Muscle of leg (tissue), 3 donors: ENCODE measurements at regions not wholly inside any gene's neighbourhood (a gene's known extent, or its start where the extent isn't known, plus 50 kb on each side); places are given as distances from the start of the nearest gene placed in this dataset.
"Not testable (repeated sequence)": the region's sequence is repeated elsewhere in the genome, so short reads cannot be mapped to it uniquely, and the experiment has no call there.

Experiments
- DNase-seq: peaks from one replicate; pipeline ENCODE4 v3.0.0; 2013
- H3K27ac ChIP-seq: one replicate; pipeline ENCODE4 v1.5.1; 2013; ENCODE audit warnings: mild to moderate bottlenecking, low read length, control low read depth
- H3K27me3 ChIP-seq: one replicate; pipeline ENCODE4 v1.6.1; 2013; ENCODE audit warnings: low read length; ENCODE audit not compliant: control insufficient read depth, insufficient read depth
- H3K36me3 ChIP-seq: one replicate; pipeline ENCODE4 v1.6.1; 2013; ENCODE audit warnings: low read length; ENCODE audit not compliant: control insufficient read depth, insufficient read depth
- H3K4me1 ChIP-seq: one replicate; pipeline ENCODE4 v1.6.1; 2013; ENCODE audit warnings: low read length; ENCODE audit not compliant: control insufficient read depth, insufficient read depth
- H3K4me3 ChIP-seq: one replicate; pipeline ENCODE4 v1.5.1; 2013; ENCODE audit warnings: low read length, control low read depth
- H3K9me3 ChIP-seq: replicated peaks from 2 replicates; pipeline ENCODE4 v1.6.1; 2013; ENCODE audit warnings: low read depth, low read length; ENCODE audit not compliant: control insufficient read depth
- WGBS: methylation state at CpG from one replicate; pipeline ENCODE4 v1.1.5; 2013; ENCODE audit warnings: missing lambda C conversion rate; ENCODE audit not compliant: insufficient coverage; 5-methylcytosine and 5-hydroxymethylcytosine counted together

GRCh38 chr7:108943048-108943447 is 373.4 kb downstream of the DNAJB9 start:
- not testable (repeated sequence) for H3K9me3 ChIP-seq, H3K4me1 ChIP-seq, H3K4me3 ChIP-seq, DNase-seq, H3K36me3 ChIP-seq, H3K27me3 ChIP-seq, H3K27ac ChIP-seq
- 94% methylated on average over 12 of the region's 14 CpGs for WGBS

- Histone ChIP-seq H3K27ac (no peak overlapping the region), H3K4me3 (no peak overlapping the region), H3K36me3 (no peaks in the 10 kb centered on the region), H3K27me3 (no peaks in the 10 kb centered on the region), H3K4me1 (no peaks in the 10 kb centered on the region), H3K9me3 (no peaks in the 10 kb centered on the region)
- DNase-seq = peak; percentile 19
- 20% methylated on average over 1 of the region's 4 CpGs for WGBS
Measured at GRCh38 chr7:108947526-108947925, 377.9 kb downstream of the DNAJB9 start.

- H3K27ac ChIP-seq = no peak overlapping the region
- no peaks in the 10 kb centered on the region for H3K9me3 ChIP-seq
- no CpG with 5 or more reads among the region's 2 CpGs for WGBS
- no peak overlapping the region for H3K4me3 ChIP-seq
- no peaks in the 10 kb centered on the region for H3K4me1 ChIP-seq
- H3K36me3 ChIP-seq = no peaks in the 10 kb centered on the region
- peak; percentile 74 for DNase-seq
- H3K27me3 ChIP-seq = no peaks in the 10 kb centered on the region
Measured at GRCh38 chr7:108972004-108972403, 402.3 kb downstream of the DNAJB9 start.

- DNase-seq = peak; percentile 46
Measured at GRCh38 chr7:108973075-108973474, 403.4 kb downstream of the DNAJB9 start.

GRCh38 chr7:108974641-108975040 is 405.0 kb downstream of the DNAJB9 start:
- Histone ChIP-seq H3K27me3 (no peaks in the 10 kb centered on the region), H3K4me3 (no peak overlapping the region), H3K36me3 (no peaks in the 10 kb centered on the region), H3K9me3 (no peaks in the 10 kb centered on the region), H3K27ac (no peak overlapping the region), H3K4me1 (no peaks in the 10 kb centered on the region)
- no peak for DNase-seq
- whole genome bisulfite sequencing = no CpG with 5 or more reads among the region's 1 CpG

More at GRCh38 chr7:108973075-108973474, 403.4 kb downstream of the DNAJB9 start:
- H3K27me3 ChIP-seq = no peaks in the 10 kb centered on the region
- H3K27ac ChIP-seq = no peak overlapping the region
- WGBS = no CpG with 5 or more reads among the region's 1 CpG
- H3K9me3 ChIP-seq = no peaks in the 10 kb centered on the region
- H3K4me1 ChIP-seq = no peaks in the 10 kb centered on the region
- no peaks in the 10 kb centered on the region for H3K36me3 ChIP-seq
- no peak overlapping the region for H3K4me3 ChIP-seq

GRCh38 chr7:108985037-108985436 is 415.4 kb downstream of the DNAJB9 start:
- no peaks in the 10 kb centered on the region for H3K27me3 ChIP-seq
- H3K36me3 ChIP-seq = no peaks in the 10 kb centered on the region
- H3K4me1 ChIP-seq = no peaks in the 10 kb centered on the region
- H3K9me3 ChIP-seq = no peaks in the 10 kb centered on the region
- DNase-seq = no peak
- no peak overlapping the region for H3K4me3 ChIP-seq
- 100% methylated on average over 1 of the region's 3 CpGs for WGBS
- H3K27ac ChIP-seq = no peak overlapping the region

- no peaks in the 10 kb centered on the region for H3K36me3 ChIP-seq
- no peak overlapping the region for H3K27ac ChIP-seq
- no peaks in the 10 kb centered on the region for H3K9me3 ChIP-seq
- DNase-seq = no peak
- no peaks in the 10 kb centered on the region for H3K4me1 ChIP-seq
- no peaks in the 10 kb centered on the region for H3K27me3 ChIP-seq
- no peak overlapping the region for H3K4me3 ChIP-seq
- WGBS = 92% methylated on average over 2 of the region's 2 CpGs
Measured at GRCh38 chr7:108989319-108989718, 419.6 kb downstream of the DNAJB9 start.

GRCh38 chr7:108997480-108997879 is 427.8 kb downstream of the DNAJB9 start:
- WGBS = no CpG with 5 or more reads among the region's 6 CpGs
- Histone ChIP-seq H3K27me3 (no peaks in the 10 kb centered on the region), H3K4me3 (no peak overlapping the region)

GRCh38 chr7:109003742-109004141 is 434.1 kb downstream of the DNAJB9 start:
- 100% methylated on average over 1 of the region's 1 CpG for WGBS
- no peak for DNase-seq
- Histone ChIP-seq H3K27ac (no peak overlapping the region), H3K4me1 (no peaks in the 10 kb centered on the region), H3K36me3 (no peaks in the 10 kb centered on the region), H3K27me3 (no peaks in the 10 kb centered on the region), H3K9me3 (no peaks in the 10 kb centered on the region), H3K4me3 (no peak overlapping the region)

More at GRCh38 chr7:108997480-108997879, 427.8 kb downstream of the DNAJB9 start:
- DNase-seq = no peak
- H3K4me1 ChIP-seq = no peaks in the 10 kb centered on the region
- H3K9me3 ChIP-seq = no peaks in the 10 kb centered on the region
- no peak overlapping the region for H3K27ac ChIP-seq
- H3K36me3 ChIP-seq = no peaks in the 10 kb centered on the region

GRCh38 chr7:109009636-109010035 is 440.0 kb downstream of the DNAJB9 start:
- Histone ChIP-seq H3K4me3 (no peak overlapping the region), H3K27me3 (no peaks in the 10 kb centered on the region), H3K36me3 (no peaks in the 10 kb centered on the region), H3K4me1 (no peaks in the 10 kb centered on the region), H3K27ac (no peak overlapping the region), H3K9me3 (no peaks in the 10 kb centered on the region)
- 77% methylated on average over 4 of the region's 6 CpGs for WGBS
- DNase-seq = no peak

GRCh38 chr7:109020251-109020650 is 450.6 kb downstream of the DNAJB9 start:
- Histone ChIP-seq H3K4me1 (no peaks in the 10 kb centered on the region), H3K27ac (no peak overlapping the region), H3K36me3 (no peaks in the 10 kb centered on the region), H3K4me3 (no peak overlapping the region), H3K27me3 (no peaks in the 10 kb centered on the region), H3K9me3 (peaks cover 2% of the 10 kb centered on the region)
- DNase-seq = no peak
- WGBS = 75% methylated on average over 2 of the region's 4 CpGs
